HT1080 (cell line): ENCODE measurements at regions not wholly inside any gene's neighbourhood (a gene's known extent, or its start where the extent isn't known, plus 50 kb on each side); places are given as distances from the start of the nearest gene placed in this dataset.
"Not testable (repeated sequence)": the region's sequence is repeated elsewhere in the genome, so short reads cannot be mapped to it uniquely, and the experiment has no call there.

ENCODE experiments used
- DNase-seq: peaks from one replicate; pipeline ENCODE4 v3.0.0-alpha.2; 2015; ENCODE audit warnings: low read depth

- DNase-seq: no peak
These were observed 979.3 kb downstream of the GLUD2 start for GRCh38 chrX:122026665-122027064.

GRCh38 chrX:122046226-122046625 is 998.8 kb downstream of the GLUD2 start:
- DNase-seq: no peak

GRCh38 chrX:122046815-122047214 is 999.4 kb downstream of the GLUD2 start:
- DNase-seq: no peak

- DNase-seq: peak; percentile 0
These were observed 999.9 kb downstream of the GLUD2 start for GRCh38 chrX:122047261-122047660.

GRCh38 chrX:122055460-122055859 is 1008.0 kb downstream of the GLUD2 start:
- DNase-seq: no peak

- no peak for DNase-seq
These were observed 1008.7 kb downstream of the GLUD2 start for GRCh38 chrX:122055979-122056715.

- DNase-seq: no peak
These were observed 1028.8 kb downstream of the GLUD2 start for GRCh38 chrX:122076241-122076640.

- no peak for DNase-seq
These were observed 1030.7 kb downstream of the GLUD2 start for GRCh38 chrX:122078079-122078478.

GRCh38 chrX:122087341-122087740 is 1039.9 kb downstream of the GLUD2 start:
- no peak for DNase-seq

GRCh38 chrX:122091571-122091970 is 1044.2 kb downstream of the GLUD2 start:
- no peak for DNase-seq

- no peak for DNase-seq
These were observed 1045.0 kb downstream of the GLUD2 start for GRCh38 chrX:122092360-122092759.

GRCh38 chrX:122092978-122093377 is 1045.6 kb downstream of the GLUD2 start:
- no peak for DNase-seq

- DNase-seq: peak; percentile 0
These were observed 1047.2 kb downstream of the GLUD2 start for GRCh38 chrX:122094611-122095010.

- DNase-seq: no peak
These were observed 1066.0 kb downstream of the GLUD2 start for GRCh38 chrX:122113376-122113775.

GRCh38 chrX:122113896-122114295 is 1066.5 kb downstream of the GLUD2 start:
- no peak for DNase-seq

GRCh38 chrX:122115604-122116003 is 1068.2 kb downstream of the GLUD2 start:
- DNase-seq: no peak

GRCh38 chrX:122119361-122119760 is 1064.7 kb upstream of the GRIA3 start:
- DNase-seq: no peak

- DNase-seq: no peak
These were observed 1061.8 kb upstream of the GRIA3 start for GRCh38 chrX:122122274-122122673.

- DNase-seq: no peak
These were observed 1050.6 kb upstream of the GRIA3 start for GRCh38 chrX:122133478-122133877.

- DNase-seq: no peak
These were observed 1049.8 kb upstream of the GRIA3 start for GRCh38 chrX:122134291-122134690.

GRCh38 chrX:122135070-122135469 is 1049.0 kb upstream of the GRIA3 start:
- DNase-seq: no peak

- not testable (repeated sequence) for DNase-seq
These were observed 1043.9 kb upstream of the GRIA3 start for GRCh38 chrX:122140219-122140618.

GRCh38 chrX:122154019-122154418 is 1030.1 kb upstream of the GRIA3 start:
- DNase-seq: no peak

GRCh38 chrX:122168241-122168640 is 1015.8 kb upstream of the GRIA3 start:
- no peak for DNase-seq
